Mucosa of rectum (tissue), 2 donors: ENCODE measurements at regions not wholly inside any gene's neighbourhood (a gene's known extent, or its start where the extent isn't known, plus 50 kb on each side); places are given as distances from the start of the nearest gene placed in this dataset.

Experiments
- H3K27ac ChIP-seq, 2 donors: one replicate each; pipeline ENCODE4 v1.7.0; 2013; ENCODE audit warnings: inconsistent platforms in 2 of 2, low read depth in 2 of 2, low read length in 2 of 2
- H3K27me3 ChIP-seq, 2 donors: one replicate each; pipeline ENCODE4 v1.7.0; 2013; ENCODE audit warnings: low read length in 2 of 2; ENCODE audit not compliant: control insufficient read depth in 2 of 2, insufficient read depth in 2 of 2
- H3K36me3 ChIP-seq, 2 donors: one replicate each; pipeline ENCODE4 v1.7.0; 2013; ENCODE audit warnings: low read length in 2 of 2; ENCODE audit not compliant: control insufficient read depth in 2 of 2, insufficient read depth in 2 of 2
- H3K4me1 ChIP-seq, 2 donors: one replicate each; pipeline ENCODE4 v1.7.0; 2013; ENCODE audit warnings: low read length in 2 of 2, mild to moderate bottlenecking in 1 of 2; ENCODE audit not compliant: control insufficient read depth in 2 of 2, insufficient read depth in 2 of 2
- H3K4me3 ChIP-seq, 2 donors: one replicate each; pipeline ENCODE4 v1.7.0; 2013; ENCODE audit warnings: low read length in 2 of 2
- H3K9ac ChIP-seq, 2 donors: one replicate each; pipeline ENCODE4 v1.7.0; 2013; ENCODE audit warnings: low read length in 2 of 2, low read depth in 1 of 2, mild to moderate bottlenecking in 1 of 2
- H3K9me3 ChIP-seq, 2 donors: one replicate each; pipeline ENCODE4 v1.7.0; 2013; ENCODE audit warnings: low read length in 2 of 2; ENCODE audit not compliant: control insufficient read depth in 2 of 2
- donor health status: healthy.
- donor health status: Normal muscosa, but diverticular disease.

DNA sequence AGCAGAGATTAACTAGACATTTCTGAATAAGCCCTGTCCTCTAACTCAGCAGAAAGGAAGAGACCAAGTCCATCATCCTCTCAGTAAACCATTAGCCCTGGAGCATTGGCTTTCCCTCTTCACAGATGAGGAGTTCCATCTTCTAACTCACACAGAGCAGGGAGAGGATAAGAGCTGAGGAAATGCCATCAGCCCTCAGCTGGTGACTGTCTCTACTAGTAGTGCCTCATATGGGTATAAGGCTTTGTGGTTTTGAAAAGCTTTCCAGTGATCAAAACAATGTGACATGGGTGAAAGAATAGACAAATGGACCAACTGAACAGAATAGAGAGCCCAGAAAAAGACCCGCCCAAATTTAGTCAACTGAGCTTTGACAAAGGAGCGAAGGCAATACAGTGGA is 197.2 kb upstream of the NUDT4 start:
- Histone ChIP-seq H3K27ac (no peak overlapping the region), H3K27me3 (no peaks in the 10 kb centered on the region), H3K4me1 (peaks cover 12 to 18% of the 10 kb centered on the region in 2 donors)

DNA sequence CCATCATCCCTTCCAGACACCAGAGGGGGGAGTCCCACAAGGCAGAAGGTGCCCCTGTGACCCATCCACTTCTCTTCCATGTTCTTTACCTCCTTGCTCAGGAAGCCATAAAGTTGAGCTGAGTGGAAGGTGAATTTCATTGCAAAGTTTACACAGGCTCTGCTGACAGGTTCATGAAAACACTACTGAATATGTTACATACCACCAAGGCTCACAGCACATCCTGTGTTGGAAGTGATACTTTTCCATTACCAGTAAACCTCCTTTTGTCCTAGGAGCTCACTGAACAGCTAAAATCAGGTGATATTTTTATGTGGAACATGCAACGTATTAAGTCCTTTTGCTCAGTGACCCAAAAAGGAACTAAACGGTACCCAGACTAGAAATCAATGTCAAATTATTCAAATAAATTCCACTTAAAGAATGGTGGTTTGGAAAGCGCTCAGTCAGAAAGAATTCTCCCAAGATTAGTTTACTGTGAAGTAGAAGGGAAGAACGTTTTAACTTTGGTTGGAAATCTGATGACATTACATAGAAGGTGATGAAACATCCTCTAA is 196.2 kb upstream of the NUDT4 start:
- Histone ChIP-seq H3K4me3 (no peak overlapping the region), H3K27ac (no peak overlapping the region), H3K4me1 (peaks cover 12 to 18% of the 10 kb centered on the region in 2 donors)

More for the DNA sequence above, 197.2 kb upstream of the NUDT4 start:
- Histone ChIP-seq H3K36me3 (no peaks in the 10 kb centered on the region), H3K9ac (no peak overlapping the region), H3K9me3 (no peaks in the 10 kb centered on the region), H3K4me3 (no peak overlapping the region)

DNA sequence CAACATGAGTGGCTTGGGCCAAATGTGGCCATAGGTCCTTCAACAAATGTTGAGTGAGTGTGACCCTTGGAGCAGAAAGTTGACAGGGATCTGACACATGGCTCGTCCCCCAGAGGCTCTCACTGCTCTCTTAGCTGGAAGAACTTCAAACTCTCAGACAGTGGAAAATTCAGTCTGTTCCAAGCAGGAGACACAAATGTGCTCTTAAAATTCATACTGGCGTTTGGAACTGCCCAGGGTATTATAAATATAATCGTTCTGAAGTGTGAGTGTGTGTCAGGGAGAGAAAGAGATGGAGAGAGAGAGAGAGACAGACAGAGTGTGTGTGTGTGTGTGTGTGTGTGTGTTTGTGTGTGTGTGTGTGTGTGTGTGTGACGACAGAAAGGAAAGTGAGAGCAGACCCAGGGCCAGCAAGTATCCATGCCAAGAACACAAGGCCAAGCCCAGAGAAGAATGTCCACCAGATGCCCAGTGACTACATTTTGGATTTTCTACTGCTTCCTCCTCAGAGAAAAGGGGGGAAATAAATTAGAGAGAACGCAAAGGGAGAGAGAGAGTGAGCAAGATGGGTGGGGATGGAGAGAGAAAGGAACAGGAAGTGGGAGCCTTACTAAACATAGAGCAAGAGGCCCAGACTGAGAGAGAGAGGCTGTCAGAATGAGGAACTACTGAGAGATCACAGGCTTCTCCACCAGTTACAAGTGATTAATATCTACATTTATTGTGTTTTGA is 193.6 kb upstream of the NUDT4 start:
- H3K9ac ChIP-seq: no peak overlapping the region
- no peak overlapping the region for H3K4me3 ChIP-seq
- H3K9me3 ChIP-seq: no peaks in the 10 kb centered on the region
- no peaks in the 10 kb centered on the region for H3K27me3 ChIP-seq
- peak overlapping the region; percentile 53 to 57 for H3K27ac ChIP-seq
- H3K4me1 ChIP-seq: peaks cover 6% of the 10 kb centered on the region in 2 donors
- no peaks in the 10 kb centered on the region for H3K36me3 ChIP-seq

More for the DNA sequence above, 196.2 kb upstream of the NUDT4 start:
- no peaks in the 10 kb centered on the region for H3K9me3 ChIP-seq
- no peaks in the 10 kb centered on the region for H3K27me3 ChIP-seq
- H3K9ac ChIP-seq: no peak overlapping the region
- H3K36me3 ChIP-seq: no peaks in the 10 kb centered on the region

DNA sequence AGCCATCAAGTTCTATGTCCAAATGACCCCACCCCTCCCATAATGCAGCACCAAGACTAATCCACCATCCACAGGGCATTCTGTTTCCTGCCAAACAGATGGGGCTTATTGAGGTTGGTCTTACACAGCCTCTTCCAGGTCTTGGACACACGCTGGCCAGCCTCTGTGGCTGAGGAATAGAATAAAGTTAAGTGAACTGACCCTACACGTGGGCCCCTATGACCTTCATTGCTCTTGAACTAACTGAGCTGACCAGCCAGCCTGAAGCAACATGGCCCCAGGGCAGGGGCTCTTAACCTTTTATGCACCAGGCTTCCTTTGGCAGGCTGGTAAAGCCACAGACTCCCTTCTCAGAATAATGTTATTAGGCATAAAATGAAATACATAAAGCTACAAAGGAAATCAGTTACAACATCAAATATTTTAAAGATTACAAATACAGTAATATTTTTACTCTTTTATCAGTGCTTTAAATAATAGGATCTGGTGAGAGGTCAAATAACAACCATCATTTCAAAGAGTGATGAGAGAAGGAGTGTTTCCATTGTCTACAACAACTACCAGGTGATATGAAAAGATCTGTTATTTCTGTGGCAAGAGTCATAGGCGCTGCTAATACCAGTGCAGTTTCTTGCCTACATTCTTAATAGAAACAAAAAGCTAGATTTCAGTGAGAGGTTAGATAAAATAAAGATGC is 192.9 kb upstream of the NUDT4 start:
- peaks cover 6% of the 10 kb centered on the region in 2 donors for H3K4me1 ChIP-seq
- no peaks in the 10 kb centered on the region for H3K36me3 ChIP-seq
- no peak overlapping the region for H3K4me3 ChIP-seq
- no peaks in the 10 kb centered on the region for H3K27me3 ChIP-seq
- no peak overlapping the region for H3K9ac ChIP-seq
- no peaks in the 10 kb centered on the region for H3K9me3 ChIP-seq
- peak overlapping the region; percentile 53 to 57 for H3K27ac ChIP-seq

DNA sequence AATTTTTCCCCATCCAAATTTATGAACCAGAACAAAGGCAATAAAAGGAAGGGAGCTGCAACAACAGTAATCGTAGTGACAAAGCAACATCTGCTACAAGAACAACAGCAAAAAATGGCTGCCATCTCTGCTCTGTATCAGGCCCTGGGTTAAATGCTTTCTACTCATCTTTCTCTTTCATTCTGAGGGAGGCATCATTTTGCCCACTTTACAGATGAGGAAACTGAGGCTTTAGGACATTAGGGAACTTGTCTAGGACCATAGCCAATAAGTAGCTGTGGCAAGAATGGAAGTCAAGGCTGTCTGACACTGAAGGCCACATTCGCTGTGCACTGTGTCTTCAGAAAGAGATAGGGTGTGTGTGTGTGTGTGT is 192.4 kb upstream of the NUDT4 start:
- Histone ChIP-seq H3K4me1 (peaks cover 6% of the 10 kb centered on the region in 2 donors), H3K27me3 (no peaks in the 10 kb centered on the region), H3K27ac (no peak overlapping the region), H3K9me3 (no peaks in the 10 kb centered on the region), H3K9ac (no peak overlapping the region), H3K4me3 (no peak overlapping the region), H3K36me3 (no peaks in the 10 kb centered on the region)

DNA sequence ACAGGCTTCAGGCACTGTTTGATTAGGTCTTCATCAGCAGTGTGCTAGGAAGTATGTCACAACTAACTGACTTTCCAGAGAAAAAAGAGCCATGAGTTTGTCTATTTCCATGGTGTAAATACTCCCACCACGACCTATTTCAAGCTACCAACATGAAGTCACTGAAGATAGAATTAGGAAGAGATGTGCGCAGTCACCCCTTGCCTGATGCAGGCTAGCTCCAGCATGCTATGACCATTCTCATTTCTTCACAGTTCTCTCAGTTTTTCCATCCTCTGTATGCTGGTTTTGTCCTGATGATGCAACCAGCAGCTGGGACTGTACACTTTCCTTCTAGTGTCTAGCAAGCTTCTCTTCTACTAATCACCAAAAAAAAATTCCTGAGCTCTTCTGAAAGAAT is 191.6 kb upstream of the NUDT4 start:
- no peak overlapping the region for H3K27ac ChIP-seq
- no peak overlapping the region for H3K9ac ChIP-seq
- no peaks in the 10 kb centered on the region for H3K27me3 ChIP-seq
- no peaks in the 10 kb centered on the region for H3K36me3 ChIP-seq
- no peak overlapping the region for H3K4me3 ChIP-seq
- peaks cover 6% of the 10 kb centered on the region in 2 donors for H3K4me1 ChIP-seq
- no peaks in the 10 kb centered on the region for H3K9me3 ChIP-seq

DNA sequence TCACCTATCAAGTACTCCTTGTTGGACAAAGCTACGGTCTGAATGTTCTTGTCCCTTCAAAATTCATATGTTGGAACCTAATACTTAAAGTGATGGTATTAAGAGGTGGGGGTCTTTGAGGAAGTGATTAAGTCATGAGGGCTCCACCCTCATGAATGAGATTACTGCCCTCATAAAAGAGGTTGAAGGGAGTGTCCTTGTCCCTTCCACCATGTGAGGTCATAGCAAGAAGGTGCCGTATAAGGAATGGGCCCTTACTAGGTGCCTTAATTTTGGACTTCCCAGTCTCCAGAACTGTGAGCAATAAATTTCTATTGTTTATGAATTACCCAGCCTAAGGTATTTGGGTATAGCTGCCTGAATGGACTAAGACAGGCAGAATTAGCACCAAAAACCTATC is 191.1 kb upstream of the NUDT4 start:
- Histone ChIP-seq H3K9ac (no peak overlapping the region), H3K9me3 (no peaks in the 10 kb centered on the region), H3K36me3 (no peaks in the 10 kb centered on the region), H3K4me3 (no peak overlapping the region), H3K27ac (no peak overlapping the region), H3K4me1 (peaks cover 6% of the 10 kb centered on the region in 2 donors), H3K27me3 (no peaks in the 10 kb centered on the region)

DNA sequence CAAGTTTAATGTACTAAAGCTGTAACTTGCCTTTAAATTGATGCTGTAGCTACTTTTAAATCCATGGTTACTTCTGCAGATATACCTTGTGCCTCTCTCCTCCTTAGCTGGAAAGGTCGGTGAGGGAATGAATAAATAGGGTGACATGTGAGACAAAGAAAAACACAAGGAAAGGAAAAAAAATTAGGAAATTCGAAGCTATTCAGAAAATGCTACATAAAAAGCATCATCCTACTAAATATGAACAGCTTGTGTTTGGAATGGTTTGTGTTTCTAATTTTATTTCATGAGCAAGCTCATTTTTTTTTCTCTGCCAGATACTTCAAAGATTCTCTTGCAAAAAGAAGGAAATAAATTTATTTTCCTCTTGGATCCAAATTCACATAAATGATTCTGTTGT is 186.3 kb upstream of the NUDT4 start:
- H3K4me3 ChIP-seq: no peak overlapping the region
- no peak overlapping the region for H3K9ac ChIP-seq
- H3K27ac ChIP-seq: no peak overlapping the region
- no peaks in the 10 kb centered on the region for H3K27me3 ChIP-seq
- H3K4me1 ChIP-seq: peaks cover 0 to 2% of the 10 kb centered on the region in 2 donors
- H3K36me3 ChIP-seq: no peaks in the 10 kb centered on the region
- no peaks in the 10 kb centered on the region for H3K9me3 ChIP-seq

DNA sequence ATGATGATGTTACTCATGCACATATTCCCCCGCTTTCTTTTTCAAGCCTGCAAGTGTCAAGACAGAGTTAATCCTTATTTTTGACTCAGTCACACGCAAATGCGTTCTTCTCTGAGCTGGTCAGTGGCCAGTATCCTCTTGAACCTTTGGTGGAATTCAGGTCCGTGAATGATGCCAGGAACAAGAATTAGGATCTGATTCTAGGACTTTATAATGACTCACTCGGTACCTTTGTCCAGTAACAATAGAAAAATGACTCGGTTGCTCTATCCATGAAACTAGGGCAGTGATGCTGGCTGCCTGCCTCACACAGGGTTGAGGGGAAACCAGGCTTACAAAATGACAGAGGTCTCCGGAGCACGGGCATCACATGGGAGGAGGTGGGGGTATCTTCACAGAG is 185.8 kb upstream of the NUDT4 start:
- no peaks in the 10 kb centered on the region for H3K27me3 ChIP-seq
- H3K9ac ChIP-seq: no peak overlapping the region
- H3K9me3 ChIP-seq: no peaks in the 10 kb centered on the region
- H3K4me3 ChIP-seq: no peak overlapping the region
- peaks cover 0 to 2% of the 10 kb centered on the region in 2 donors for H3K4me1 ChIP-seq
- no peak overlapping the region for H3K27ac ChIP-seq
- H3K36me3 ChIP-seq: no peaks in the 10 kb centered on the region

DNA sequence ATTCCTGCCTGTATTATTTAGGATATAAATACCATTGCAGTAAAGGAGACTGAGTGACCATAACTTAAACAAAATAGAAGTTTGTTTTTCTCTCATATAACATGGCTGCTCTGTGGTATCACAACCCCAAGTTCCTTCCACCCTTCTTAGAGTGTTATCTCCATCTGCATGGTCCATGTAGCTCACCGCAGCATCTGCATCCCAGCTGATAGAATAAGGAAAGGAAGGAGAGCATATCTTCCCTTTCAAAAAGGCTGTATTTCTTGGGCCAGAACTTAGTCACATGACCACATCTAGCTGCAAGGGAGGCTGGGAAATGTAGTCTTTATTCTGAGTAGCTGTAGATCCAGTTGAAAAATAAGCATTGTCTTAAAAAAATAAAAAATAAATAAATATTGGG is 184.8 kb upstream of the NUDT4 start:
- Histone ChIP-seq H3K4me1 (peaks cover 0 to 4% of the 10 kb centered on the region in 2 donors), H3K9ac (no peak overlapping the region), H3K27me3 (no peaks in the 10 kb centered on the region), H3K36me3 (no peaks in the 10 kb centered on the region), H3K27ac (no peak overlapping the region), H3K9me3 (no peaks in the 10 kb centered on the region), H3K4me3 (no peak overlapping the region)
